WERI-Rb-1 (cell line): ENCODE measurements at regions not wholly inside any gene's neighbourhood (a gene's known extent, or its start where the extent isn't known, plus 50 kb on each side); places are given as distances from the start of the nearest gene placed in this dataset.

ENCODE experiments used
- DNase-seq: peaks from one replicate; pipeline ENCODE4 v3.0.0-alpha.2; 2020
- H3K27ac ChIP-seq: fragments of 250-450 bp; sonication (Bioruptor Pico); 2 replicates; pipeline ENCODE4 v1.5.1; 2020; ENCODE audit warnings: mild to moderate bottlenecking, moderate library complexity
- H3K27me3 ChIP-seq: fragments of 250-450 bp; sonication (Bioruptor Pico); 2 replicates; pipeline ENCODE4 v1.5.1; 2021; ENCODE audit warnings: mild to moderate bottlenecking, low read depth, moderate library complexity; ENCODE audit not compliant: insufficient read depth, severe bottlenecking
- H3K36me3 ChIP-seq: fragments of 250-450 bp; sonication (Bioruptor Pico); 2 replicates; pipeline ENCODE4 v1.5.1; 2020; ENCODE audit warnings: mild to moderate bottlenecking, moderate library complexity
- H3K4me3 ChIP-seq: 2 replicates; pipeline ENCODE4 v1.5.1; 2011; ENCODE audit warnings: low read depth, mild to moderate bottlenecking, control low read depth, low read length
- H3K9me3 ChIP-seq: fragments of 250-450 bp; sonication (Bioruptor Pico); 2 replicates; pipeline ENCODE4 v1.5.1; 2021; ENCODE audit warnings: mild to moderate bottlenecking, moderate library complexity; ENCODE audit not compliant: severe bottlenecking
- TF ChIP-seq, protein P1 (sequence below): IDR thresholded peaks from 2 replicates; pipeline ENCODE4 v1.5.1; 2011; ENCODE audit warnings: low read depth, mild to moderate bottlenecking, control low read depth, inconsistent platforms, low read length

DNA sequence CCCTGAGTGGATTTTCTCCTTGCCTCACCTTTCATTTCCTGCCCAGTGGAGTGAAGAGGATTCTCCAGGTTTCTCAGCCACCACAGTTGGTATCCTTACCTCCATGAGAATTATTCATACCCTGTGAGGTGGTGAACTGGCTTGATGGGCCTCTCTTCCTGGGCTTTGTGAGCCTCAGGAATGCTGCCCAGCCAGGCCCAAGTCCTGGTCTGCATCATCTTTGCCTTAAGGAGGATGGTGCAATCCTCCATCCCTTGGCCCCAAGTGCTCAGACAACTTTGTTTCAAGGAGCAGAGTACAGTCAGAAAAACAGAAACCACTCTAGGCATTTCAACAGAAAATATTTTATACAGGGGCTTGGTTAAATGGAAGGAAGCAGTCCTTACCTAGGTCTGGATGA lies 114.2 kb upstream of the CADM1 start:
- no peaks in the 10 kb centered on the region for H3K9me3 ChIP-seq
- no peaks in the 10 kb centered on the region for H3K27me3 ChIP-seq
- H3K36me3 ChIP-seq = no peaks in the 10 kb centered on the region
- TF ChIP-seq, protein P1, sequence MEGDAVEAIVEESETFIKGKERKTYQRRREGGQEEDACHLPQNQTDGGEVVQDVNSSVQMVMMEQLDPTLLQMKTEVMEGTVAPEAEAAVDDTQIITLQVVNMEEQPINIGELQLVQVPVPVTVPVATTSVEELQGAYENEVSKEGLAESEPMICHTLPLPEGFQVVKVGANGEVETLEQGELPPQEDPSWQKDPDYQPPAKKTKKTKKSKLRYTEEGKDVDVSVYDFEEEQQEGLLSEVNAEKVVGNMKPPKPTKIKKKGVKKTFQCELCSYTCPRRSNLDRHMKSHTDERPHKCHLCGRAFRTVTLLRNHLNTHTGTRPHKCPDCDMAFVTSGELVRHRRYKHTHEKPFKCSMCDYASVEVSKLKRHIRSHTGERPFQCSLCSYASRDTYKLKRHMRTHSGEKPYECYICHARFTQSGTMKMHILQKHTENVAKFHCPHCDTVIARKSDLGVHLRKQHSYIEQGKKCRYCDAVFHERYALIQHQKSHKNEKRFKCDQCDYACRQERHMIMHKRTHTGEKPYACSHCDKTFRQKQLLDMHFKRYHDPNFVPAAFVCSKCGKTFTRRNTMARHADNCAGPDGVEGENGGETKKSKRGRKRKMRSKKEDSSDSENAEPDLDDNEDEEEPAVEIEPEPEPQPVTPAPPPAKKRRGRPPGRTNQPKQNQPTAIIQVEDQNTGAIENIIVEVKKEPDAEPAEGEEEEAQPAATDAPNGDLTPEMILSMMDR = no peak
- no peak overlapping the region for H3K27ac ChIP-seq
- DNase-seq = no peak
- H3K4me3 ChIP-seq = no peak overlapping the region

DNA sequence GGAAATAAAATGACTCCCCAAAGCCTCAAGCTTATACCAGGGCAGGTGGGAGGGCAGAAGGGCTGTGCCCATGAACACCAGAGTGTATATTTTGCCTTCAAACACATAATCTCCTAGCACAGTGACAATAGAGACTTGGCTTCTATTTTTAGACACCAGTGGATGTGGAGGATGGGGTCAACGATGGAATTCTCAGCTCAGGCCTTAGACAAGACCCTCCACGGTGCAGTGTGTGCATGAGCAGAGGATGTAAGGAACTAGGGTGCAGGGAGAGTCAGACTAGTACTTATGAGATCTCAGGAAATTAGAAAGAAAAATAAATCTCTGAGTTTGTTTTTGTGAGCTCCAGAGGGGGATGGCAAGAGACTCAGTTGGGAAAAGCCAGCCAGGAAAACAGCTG lies 113.6 kb upstream of the CADM1 start:
- H3K4me3 ChIP-seq = no peak overlapping the region
- no peaks in the 10 kb centered on the region for H3K9me3 ChIP-seq
- H3K36me3 ChIP-seq = no peaks in the 10 kb centered on the region
- no peaks in the 10 kb centered on the region for H3K27me3 ChIP-seq
- DNase-seq = no peak
- TF ChIP-seq, protein P1 = no peak
- no peak overlapping the region for H3K27ac ChIP-seq

DNA sequence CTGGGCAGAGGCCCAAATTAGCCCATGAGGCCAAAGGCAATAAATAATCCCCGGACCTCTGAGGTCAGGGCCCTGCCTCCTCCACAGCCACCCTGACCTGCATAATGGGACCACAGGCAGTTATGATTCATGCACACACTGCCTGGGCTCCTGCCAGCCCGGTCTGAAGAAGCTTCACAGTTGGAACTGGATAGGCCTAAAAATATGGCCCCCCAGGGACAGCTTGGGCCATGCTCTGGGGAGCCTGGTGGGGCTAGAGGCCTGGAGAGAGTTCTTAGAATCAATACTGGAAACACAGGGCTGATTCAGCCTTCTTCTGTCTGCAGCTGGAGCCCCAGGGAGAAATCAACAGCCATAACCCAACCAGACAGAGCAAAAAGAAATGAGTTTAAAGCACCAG lies 112.8 kb upstream of the CADM1 start:
- DNase-seq = no peak
- no peak overlapping the region for H3K27ac ChIP-seq
- no peaks in the 10 kb centered on the region for H3K9me3 ChIP-seq
- no peaks in the 10 kb centered on the region for H3K27me3 ChIP-seq
- H3K36me3 ChIP-seq = no peaks in the 10 kb centered on the region
- TF ChIP-seq, protein P1 = no peak
- H3K4me3 ChIP-seq = no peak overlapping the region

DNA sequence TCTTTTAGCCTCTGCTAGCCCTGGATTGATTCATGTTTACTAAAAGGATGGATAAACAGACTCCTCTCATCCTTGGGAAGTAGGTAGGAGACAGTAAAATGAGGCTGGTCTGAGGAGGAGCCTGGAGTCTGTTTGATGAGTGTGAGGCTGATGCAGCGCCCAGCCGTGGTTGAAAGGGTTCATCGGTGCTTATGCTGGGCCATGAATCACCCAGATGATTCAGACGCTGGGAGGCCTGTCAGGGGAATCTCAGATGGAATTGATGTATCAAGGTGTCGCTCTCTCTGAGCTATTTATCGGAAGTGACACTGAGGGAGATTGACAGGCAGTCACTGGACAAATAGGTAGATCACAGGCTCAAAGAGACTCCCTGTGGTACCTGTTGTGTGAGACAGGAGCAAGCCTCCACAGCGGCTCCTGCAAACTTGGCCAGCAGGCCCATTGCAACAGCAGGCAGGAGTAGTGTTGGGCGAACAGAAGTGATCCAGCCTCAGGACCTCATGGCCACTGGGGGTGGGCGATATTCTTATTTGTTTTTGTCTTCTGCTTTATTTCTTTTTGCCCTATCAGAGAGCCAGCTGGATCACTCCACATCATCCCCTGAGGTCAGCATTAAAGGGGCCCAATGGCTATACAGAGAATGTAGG lies 109.9 kb upstream of the CADM1 start:
- Histone ChIP-seq H3K4me3 (no peak overlapping the region), H3K36me3 (no peaks in the 10 kb centered on the region), H3K27ac (no peak overlapping the region), H3K9me3 (no peaks in the 10 kb centered on the region), H3K27me3 (no peaks in the 10 kb centered on the region)
- TF ChIP-seq, protein P1 = no peak
- no peak for DNase-seq

DNA sequence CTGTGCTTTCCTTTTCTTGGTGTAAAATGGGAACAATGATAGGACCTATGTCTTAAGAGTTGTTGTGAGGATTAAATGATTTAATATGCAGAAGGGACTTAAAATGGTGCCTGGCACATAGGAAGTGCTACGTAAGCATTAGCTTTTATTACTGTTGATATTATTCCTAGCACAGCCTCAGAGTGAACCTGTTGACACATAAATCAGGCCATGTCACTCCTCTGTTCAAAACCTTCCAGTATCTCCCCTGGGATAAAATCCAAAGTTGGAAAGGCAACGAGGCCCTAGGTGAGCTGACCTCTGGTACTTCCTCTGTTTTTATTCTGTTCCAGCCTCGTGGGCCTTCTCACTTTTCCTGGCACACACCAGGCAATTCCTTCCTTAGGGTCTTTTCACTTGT lies 108.8 kb upstream of the CADM1 start:
- Histone ChIP-seq H3K4me3 (no peak overlapping the region), H3K27ac (no peak overlapping the region), H3K27me3 (no peaks in the 10 kb centered on the region), H3K9me3 (no peaks in the 10 kb centered on the region), H3K36me3 (no peaks in the 10 kb centered on the region)
- TF ChIP-seq, protein P1 = no peak
- DNase-seq = no peak

DNA sequence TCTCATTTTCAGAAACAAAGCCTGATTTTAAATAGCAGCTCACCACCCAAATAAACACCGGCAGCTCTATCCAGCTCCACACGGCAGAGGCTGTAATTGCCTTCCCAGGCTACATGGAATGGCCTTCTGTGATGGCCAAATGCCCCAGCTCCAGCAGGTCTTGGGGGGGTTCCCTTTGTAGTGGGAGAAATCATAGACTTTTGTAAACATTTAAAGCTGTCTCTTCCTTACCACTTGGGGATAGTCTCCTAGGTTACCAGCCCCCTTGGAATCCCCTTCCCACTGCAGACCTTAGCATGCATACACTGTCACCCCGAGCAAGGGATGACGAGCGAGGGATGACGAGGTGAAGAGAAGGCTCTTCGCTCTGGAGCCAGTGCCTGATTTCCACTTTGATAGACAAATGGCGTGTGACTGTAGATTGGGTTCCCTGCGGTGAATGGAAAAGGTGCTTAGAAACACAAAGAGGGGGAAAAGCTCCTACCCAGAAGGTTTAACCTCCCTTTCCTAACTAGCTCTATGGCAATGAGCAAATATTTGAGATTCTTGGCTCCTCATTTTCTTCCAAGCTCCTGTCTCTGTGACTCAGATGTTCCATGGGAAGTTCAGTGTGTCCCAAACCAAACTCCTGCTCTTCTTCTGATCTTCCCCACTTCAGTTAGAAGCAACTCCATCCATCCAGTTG lies 108.0 kb upstream of the CADM1 start:
- H3K27me3 ChIP-seq = no peaks in the 10 kb centered on the region
- no peak for DNase-seq
- H3K27ac ChIP-seq = no peak overlapping the region
- TF ChIP-seq, protein P1 = no peak
- H3K4me3 ChIP-seq = no peak overlapping the region
- no peaks in the 10 kb centered on the region for H3K36me3 ChIP-seq
- H3K9me3 ChIP-seq = no peaks in the 10 kb centered on the region
